A172 (cell line): ENCODE measurements at regions not wholly inside any gene's neighbourhood (a gene's known extent, or its start where the extent isn't known, plus 50 kb on each side); places are given as distances from the start of the nearest gene placed in this dataset.
"Not testable (repeated sequence)": the region's sequence is repeated elsewhere in the genome, so short reads cannot be mapped to it uniquely, and the experiment has no call there.

Experiments used
- DNase-seq: peaks from one replicate; pipeline ENCODE4 v3.0.0-alpha.2; 2015; ENCODE audit warnings: low spot score

DNA sequence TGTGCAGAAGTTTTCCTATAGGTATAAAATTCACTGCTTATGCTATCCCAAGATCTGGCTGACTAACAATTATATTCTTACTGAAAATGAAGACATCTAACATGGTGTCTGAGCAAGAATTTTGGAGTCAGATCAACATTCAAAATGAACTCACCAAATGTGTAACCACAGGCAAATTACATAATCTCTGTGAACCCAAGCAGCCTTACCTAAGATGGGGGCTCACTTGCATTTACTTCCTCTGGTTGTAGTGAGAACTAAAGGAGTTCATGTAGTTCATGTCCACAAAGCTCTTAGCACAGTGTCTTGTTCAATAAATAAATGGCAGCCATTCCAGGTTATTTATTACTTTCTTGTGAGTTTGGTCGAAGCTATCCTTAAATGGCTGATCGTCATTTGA, 163.9 kb upstream of the LCORL start:
- DNase-seq, result no peak

DNA sequence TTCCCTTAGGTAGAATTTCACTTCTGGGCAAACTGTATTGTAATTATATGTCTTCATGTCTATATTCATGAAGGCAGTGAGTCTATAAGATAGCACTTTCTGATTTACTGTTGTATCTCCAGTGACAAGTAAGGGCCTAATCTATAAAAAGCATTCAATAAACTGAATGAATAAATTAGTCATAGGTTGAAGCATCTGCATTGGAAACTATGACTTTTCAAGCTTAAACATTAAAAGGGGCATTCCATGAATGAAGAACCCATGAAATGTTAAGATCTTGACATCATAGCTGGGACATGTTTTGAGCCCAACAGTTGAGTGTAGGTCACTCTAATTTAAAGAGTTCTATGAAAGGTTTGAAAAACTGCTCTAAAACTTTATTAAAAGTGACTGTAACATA, 159.3 kb upstream of the LCORL start:
- DNase-seq, result no peak

DNA sequence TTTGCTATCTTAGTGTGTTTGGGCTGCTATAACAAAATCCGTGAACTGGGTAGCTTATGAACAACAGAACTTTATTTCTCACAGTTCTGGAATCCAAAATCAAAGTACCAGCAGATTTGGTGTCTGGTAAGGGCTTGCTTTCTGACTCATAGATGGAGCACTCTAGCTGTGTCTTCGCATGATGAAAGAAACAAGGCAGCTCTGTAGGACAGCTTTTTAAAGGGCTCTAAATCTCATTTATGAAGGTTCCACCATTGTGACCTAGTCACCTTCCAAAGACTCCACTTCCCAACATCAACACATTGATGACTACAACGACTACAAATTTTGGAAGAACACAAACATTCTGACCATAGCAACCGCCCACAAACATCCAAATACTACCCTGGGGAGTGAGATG, 158.6 kb upstream of the LCORL start:
- no peak for DNase-seq

DNA sequence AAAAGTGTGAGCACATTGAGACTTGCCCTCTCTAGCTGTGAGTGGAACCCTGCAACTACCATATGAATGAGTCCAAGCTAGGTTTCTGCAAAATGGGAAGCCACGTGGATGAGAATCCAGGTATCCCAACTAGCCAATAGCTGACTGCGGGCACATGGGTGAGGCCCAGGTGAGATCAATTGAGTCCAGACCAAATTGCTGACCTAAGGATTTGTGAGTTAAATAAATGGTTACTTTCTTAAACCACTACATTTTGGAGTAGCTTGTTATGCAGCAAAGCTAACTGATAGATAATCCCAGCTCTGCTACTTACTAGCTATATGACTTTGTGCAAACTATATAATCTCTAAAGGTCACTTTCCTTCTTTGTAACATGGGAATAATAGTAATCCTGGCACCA, 150.3 kb upstream of the LCORL start:
- DNase-seq, result no peak

DNA sequence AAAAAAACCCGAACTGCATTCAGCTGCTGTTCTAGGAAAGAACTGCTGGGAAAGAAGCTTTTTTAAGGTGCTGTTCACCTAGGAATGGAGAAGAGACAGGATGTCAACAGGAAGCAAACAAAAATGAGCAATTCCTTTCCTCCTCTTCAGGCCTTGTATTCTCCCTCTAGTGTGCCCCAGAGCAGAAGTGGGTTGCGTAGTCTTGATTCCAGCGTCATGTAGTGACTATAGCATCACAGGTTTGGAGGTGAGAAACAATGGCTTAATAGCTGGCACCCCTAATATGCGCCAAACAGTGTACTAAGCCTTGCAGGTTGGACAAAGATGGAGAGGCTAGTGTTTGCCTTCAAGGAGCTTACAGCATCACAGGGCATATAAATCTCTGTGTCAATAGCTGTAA, 146.3 kb upstream of the LCORL start:
- DNase-seq, result no peak

DNA sequence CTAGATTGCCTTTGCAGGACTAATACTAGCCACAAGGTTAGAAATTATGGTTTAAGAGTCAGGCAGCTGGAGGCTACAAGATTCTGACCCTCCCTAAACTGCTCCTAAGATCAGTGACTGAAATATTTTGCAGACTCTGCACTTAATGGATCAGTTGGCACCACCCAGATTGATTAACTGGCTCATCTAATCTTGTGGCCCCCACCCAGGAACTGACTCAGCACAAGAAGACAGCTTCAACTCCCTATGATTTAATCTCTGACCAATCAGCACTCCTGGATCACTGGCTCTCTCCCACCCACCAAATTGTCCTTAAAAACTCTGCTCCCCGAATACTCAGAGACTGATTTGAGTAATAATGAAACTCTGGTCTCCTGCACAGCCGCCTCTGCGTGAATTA, 145.4 kb upstream of the LCORL start:
- DNase-seq, result no peak

DNA sequence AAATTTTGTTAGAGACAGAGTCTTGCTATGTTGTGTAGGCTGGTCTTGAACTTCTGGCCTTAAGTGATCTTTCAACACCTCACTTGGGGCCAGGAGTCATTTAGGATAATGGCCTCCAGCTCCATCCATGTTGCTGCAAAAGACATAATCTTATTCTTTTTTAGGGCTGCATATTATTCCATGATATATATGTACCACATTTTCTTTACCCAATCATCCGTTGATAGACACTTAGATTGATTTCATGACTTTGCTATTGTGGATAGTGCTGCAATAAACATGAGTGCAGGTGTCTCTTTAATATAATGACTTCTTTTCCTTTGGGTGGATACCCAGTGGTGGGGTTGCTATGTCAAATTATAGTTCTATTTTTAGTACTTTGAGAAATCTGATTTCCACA, 140.9 kb upstream of the LCORL start:
- DNase-seq, result no peak

DNA sequence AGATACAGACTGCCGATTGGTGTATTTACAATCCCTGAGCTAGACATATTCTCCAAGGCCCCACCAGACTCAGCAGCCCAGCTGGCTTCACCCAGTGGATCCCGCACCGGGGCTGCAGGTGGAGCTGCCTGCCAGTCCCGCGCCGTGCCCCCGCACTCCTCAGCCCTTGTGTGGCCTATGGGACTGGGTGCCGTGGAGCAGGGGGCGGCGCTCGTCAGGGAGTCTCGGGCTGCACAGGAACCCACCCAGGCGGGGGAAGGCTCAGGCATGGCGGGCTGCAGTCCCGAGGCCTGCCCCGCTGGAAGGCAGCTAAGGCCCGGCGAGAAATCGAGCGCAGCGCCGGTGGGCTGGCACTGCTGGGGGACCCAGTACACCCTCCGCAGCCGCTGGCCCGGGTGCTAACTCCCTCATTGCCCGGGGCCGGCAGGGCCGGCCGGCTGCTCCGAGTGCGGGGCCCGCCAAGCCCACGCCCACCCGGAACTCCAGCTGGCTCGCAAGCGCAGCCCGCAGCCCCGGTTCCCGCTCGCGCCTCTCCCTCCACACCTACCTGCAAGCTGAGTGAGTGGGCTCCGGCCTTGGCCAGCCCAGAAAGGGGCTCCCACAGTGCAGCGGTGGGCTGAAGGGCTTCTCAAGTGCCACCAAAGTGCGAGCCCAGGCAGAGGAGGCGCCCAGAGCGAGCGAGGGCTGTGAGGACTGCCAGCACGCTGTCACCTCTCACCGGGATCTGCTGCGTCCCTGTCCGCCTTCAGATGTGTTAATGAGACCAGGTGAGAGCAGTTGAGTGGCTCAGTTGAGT, 137.8 kb upstream of the LCORL start:
- not testable (repeated sequence) for DNase-seq

DNA sequence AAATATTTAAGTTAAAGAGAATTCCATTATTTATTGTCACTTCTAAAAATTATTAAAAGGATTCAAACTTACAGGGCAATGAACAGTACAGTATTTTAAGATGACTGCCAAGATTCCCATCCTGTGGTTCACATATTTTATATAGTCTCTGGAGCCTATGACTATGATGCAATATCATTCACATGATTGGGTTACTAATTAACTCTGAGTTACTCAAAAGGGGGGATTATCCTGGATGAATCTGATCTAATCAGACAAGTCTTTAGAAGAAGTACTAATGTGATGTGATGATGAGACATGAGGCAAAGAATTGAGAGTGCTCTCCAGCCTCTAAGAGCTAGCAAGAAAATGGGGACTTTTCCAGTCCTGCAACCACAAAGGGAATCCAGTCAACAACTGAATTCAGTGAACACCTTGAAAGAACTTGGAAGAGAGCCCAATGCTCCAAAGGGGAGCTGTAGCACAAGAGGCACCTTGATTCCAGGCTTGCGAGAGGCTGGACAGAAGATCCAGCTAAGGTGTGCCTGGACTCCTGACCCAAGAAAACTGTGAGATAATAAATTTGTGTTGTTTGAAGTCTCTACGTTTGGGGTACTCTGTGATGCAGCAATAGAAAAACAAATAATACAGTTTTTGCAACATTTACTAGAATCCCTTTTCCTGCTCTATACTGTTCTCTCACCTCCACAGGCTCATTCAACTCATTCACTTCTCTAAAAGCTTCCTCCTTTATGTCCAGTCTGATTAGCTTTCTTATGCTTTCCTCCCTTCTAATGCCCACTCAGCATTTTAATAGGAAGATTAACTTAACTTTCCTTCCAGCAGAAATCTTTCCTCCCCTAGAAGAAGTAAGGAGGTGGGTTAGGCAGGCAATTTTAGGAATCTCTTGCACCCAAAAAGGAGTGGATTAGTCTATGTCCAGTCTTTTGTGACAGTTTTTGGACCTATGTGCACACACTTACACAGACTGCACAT, 133.8 kb upstream of the LCORL start:
- DNase-seq, result peak; percentile 0

DNA sequence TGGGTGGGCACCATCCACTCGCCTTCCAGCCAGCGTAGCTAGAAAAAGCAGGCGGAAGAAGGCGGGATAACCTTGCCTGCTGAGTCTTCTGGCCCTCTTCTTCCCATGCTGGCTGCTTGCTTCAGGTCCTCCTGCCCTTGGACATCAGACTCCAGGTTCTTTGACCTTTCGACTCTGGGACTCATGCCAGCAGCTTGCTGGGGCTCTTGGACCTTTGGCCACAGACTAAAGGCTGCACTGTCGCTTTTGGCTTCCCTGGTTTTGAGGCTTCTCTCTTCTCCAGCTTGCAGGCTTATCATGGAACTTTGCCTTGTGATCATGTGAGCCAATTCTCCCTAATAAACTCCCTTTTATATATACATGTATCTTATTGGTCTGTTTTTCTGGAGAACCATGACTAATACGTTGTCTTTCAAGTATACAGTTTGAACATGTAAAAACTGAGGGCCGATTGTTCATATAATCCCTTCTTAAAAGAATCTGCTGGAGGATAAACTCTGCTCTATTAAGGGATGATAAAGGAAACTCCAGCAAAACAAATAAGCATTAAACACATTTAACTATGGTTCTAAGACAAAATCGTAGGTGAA, 116.6 kb upstream of the LCORL start:
- DNase-seq, result no peak

DNA sequence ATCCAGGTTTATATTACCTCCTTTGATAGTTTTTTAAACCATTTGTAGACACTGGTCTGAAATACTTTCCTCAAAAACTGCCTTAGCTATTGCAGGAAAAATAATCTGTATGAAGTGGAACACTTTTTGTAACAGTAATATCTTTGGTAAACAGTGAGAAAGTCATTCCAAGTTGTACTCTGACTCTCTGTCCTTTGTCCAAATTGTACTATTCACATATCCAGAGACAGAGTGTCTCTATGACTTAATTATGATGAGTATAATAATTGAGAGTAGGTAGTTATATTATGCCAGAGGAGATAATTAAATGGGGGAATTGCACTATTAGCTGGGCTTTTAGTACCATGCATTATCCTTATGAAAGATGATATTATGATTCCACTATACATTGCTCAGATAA, 112.6 kb upstream of the LCORL start:
- DNase-seq, result no peak

DNA sequence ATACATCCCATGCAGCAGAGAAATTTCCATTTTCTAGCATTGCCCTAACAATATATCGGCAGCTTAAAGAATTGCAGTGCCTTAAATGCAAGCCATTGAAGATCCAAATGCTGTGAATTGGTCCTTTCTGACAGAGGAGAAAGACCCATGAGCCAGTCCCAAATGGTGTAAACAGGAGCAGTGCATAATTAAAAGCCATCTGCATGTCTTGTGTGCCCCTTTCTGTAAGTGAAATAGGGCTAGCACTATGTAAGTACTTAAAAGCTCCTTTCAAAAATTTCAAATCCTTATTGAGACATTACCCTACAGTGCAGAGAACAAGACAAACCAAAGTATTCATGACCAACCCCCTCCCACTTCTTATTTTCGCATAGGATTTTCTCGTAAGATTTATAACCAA, 108.7 kb upstream of the LCORL start:
- no peak for DNase-seq

DNA sequence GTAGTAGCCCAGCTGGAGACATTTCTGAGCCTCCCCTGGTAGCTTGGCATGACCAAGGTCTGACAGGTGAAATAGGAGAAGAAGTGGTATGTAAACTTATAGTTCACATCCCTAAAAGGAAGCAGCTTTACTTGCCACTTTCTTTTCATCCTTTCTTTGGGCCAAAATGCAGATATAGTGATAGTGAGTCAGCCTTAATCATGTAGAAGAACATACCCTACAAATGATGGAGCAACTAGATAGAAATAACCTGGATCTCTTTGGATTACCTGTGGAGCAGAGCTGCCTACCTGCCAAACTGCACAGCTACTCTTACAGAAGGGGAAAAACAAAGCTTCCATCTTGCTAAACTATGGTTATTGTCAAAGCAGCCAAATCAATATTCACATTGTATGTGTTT, 106.7 kb upstream of the LCORL start:
- DNase-seq, result no peak

DNA sequence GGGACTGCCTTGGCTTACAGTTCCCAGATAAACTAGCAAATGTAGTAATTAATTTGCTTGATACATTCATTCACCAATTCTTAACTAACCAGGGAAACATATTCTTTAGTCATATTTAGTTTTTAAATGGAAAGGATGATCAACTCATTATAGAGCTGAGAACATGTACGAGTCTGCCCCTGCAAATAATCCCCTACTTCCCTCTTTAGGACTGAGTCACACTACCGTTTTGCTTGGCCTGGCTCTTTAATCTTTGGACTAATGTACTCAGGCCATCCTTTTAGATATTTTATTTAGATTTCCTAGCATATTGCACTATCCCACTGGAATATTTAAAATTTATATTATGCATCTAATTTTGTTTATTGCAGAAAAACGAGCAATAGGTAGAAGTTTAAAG, 105.5 kb upstream of the LCORL start:
- no peak for DNase-seq

DNA sequence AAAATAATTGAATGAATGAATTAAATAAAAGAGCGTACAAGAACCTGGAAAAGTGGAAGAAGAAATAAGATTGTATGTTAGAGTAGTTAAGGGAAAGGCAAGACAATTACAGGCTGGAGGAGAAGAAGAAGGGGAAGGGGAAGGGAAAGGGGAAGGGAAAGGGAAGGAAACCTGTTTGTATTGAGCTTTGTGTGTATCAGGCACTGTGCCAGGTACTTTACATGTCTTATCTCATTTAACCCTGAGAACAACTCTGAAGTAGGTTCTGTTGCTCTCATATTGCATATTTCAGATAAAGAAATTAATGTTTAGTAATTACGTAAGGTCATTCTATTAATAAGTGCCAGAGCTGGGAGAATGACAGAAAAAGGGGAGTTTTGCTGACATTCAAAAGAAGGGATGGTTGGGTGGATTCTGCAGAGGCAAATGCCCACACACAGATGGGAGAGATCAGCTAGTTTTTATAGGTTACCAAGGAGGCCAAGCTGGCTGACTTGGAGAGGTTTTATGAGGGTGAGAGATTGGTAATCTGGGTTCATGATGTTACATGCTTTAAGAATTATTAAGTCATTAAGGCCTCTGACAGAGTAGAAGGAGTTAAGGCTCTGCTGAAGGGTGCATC, 92.3 kb upstream of the LCORL start:
- no peak for DNase-seq

DNA sequence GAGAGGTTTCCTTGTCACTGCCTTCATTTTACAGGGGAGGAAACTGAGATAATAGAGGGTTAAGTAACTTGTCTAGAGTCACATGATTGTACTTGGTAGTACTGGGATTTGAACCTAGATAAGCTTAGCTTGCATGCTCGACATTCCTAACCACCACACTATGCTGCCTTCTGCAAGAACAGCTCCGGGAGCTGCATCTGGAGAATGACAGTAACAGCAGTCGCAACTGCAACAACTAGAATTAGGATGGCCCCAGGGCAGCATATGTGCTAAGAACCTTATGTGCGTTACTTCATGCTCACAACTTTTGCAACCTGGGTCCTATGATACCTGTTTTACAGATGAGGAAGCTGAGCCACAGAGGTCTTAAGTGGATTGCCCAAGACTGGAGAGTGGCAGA, 89.5 kb upstream of the LCORL start:
- DNase-seq, result no peak

DNA sequence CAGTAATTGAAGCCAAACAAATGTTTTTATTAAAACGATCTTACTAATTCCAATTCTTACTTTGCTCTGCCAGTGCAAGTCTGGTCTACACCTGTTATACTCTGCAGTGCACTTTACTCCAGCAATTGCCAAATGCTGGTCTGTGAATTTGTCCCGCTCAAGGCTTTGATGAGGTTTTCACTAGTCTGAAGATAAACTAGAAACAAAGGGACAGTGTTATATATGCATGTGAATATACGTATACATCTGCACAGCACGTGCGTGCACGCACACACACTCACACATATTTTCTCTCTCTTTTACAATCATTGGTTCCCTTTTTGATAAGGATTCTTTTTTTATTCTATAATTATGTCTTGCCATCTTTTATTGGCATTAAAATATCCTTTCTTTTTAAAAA, 88.5 kb upstream of the LCORL start:
- DNase-seq, result no peak

DNA sequence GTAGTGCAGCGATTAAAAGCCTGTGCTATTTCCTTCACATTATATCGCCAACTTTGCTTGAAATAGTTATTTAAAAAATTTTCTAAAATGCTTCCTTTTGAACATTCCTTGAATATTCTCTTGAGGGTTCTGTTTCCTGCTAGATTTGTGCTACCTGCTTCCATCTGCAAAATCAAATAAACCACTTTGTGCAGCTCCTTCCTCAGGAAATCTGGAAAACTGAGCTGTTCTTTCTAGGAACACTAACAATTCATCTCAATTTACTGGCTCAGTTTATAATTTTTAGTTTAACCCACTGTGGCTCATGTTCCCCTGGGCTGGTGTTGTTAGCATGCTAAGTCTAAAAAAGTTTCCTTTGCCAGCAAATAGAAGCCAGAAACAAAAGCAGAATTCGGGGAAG, 88.1 kb upstream of the LCORL start:
- DNase-seq, result no peak

DNA sequence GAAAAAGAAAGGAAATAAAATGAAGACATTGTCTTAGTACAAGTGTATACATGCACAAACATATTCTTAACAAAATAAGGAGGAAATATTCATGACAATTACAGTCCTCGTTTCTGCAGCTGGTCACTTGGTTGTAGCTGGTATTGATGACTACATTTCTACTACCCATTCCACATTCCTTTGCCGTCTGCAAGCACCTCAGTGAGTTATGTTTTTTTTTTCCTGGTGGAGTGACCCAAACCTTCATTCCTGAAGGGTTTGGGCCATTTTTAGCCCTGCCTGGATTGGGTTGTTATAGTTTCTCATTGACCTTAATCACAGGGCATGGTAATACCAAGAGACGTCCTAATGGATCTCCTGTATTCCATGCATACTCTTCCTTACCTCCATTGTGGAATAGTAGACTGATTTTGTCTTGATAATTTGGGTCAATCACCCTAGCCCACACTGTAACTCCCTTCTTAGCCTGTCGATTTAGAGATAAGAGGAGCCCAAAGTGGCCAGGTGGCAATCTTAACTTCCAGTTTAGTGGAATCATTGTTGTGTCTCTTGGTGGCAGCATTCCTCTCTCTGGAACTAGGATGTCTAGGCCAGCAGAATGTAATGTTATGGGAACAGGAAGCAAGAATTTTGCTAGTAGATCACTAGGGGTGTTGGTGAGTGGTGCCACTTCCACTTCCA, 86.4 kb upstream of the LCORL start:
- not testable (repeated sequence) for DNase-seq

DNA sequence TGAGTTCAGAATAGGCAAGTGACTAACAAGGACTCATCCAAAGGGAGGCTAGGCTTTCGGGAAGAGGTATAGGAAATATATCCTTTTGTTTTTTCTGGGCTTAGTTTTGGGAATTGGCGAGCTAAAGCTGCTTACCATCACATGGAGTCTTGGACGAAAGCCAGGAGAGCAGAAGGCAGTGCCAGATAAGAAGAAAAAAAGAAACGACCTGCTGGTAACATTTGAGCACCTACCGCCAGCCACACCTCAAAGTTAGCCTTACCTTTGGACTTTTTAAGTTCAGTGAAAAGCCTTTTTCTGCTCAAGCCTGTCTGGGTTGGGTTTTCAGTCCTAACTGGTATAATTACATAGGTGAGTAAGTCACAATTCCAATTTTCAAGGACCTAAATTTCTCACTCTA, 85.1 kb upstream of the LCORL start:
- DNase-seq, result no peak
